Panc1 (cell line): ENCODE measurements at regions not wholly inside any gene's neighbourhood (a gene's known extent, or its start where the extent isn't known, plus 50 kb on each side); places are given as distances from the start of the nearest gene placed in this dataset.

Experiments used
- ATAC-seq: fragments of 200-7000 bp; cut with Tn5 transposase; 2 replicates; pipeline ENCODE4 v1.9.1; 2020; ENCODE audit warnings: mild to moderate bottlenecking, moderate library complexity
- BruUV-seq: library from RNA; stranded (reverse); fragments of 400-500 nt; replicated peaks from 2 replicates; lab custom pipeline; 2021; lab: Mats Ljungman, UMichigan
- CTCF ChIA-PET: fragments of 300-600 bp; sonication (Branson Sonifier 250); formaldehyde crosslinking; loops from one replicate; lab custom pipeline; 2022; ENCODE audit warnings: antibody characterized with exemption; lab: Charles Lee
- POLR2A ChIA-PET: fragments of 300-600 bp; sonication (Branson Sonifier 250); formaldehyde crosslinking; loops from one replicate; lab custom pipeline; 2022; ENCODE audit warnings: antibody characterized with exemption; lab: Charles Lee
- DNase-seq: peaks from one replicate; pipeline ENCODE4 v3.0.0-alpha.2; 2010; ENCODE audit warnings: low read depth, low spot score
- H3K27ac ChIP-seq: 2 replicates; pipeline ENCODE4 v1.5.1; 2011; ENCODE audit warnings: mild to moderate bottlenecking, low read length, inconsistent platforms
- H3K27me3 ChIP-seq: fragments of 200-500 bp; sonication (Bioruptor generic); 2 replicates; pipeline ENCODE4 v1.6.0; 2014; ENCODE audit warnings: low read length, inconsistent platforms; ENCODE audit not compliant: control insufficient read depth, insufficient read depth
- H3K36me3 ChIP-seq: fragments of 200-500 bp; sonication (Bioruptor generic); 2 replicates; pipeline ENCODE4 v1.5.1; 2014; ENCODE audit warnings: inconsistent platforms, mild to moderate bottlenecking, low read length, moderate library complexity; ENCODE audit not compliant: control insufficient read depth, insufficient read depth
- H3K4me1 ChIP-seq: 2 replicates; pipeline ENCODE4 v1.5.1; 2011; ENCODE audit warnings: inconsistent platforms, mild to moderate bottlenecking, low read length, moderate library complexity; ENCODE audit not compliant: control insufficient read depth, insufficient read depth
- H3K4me3 ChIP-seq, 2 experiments: 2 replicates each; pipeline ENCODE4 v1.5.1; 2011 to 2012; ENCODE audit warnings: low read depth in 2 of 2, low read length in 2 of 2, mild to moderate bottlenecking in 2 of 2, inconsistent platforms in 1 of 2, moderate library complexity in 1 of 2
- H3K9me3 ChIP-seq: fragments of 200-500 bp; sonication (Bioruptor generic); 2 replicates; pipeline ENCODE4 v1.5.1; 2014; ENCODE audit warnings: low read depth, mild to moderate bottlenecking, inconsistent platforms, low read length, moderate library complexity; ENCODE audit not compliant: control insufficient read depth, insufficient read depth
- CTCF ChIP-seq: fragments of 450-650 bp; IDR thresholded peaks from 2 replicates; pipeline ENCODE4 v1.5.1; 2017; ENCODE audit warnings: mild to moderate bottlenecking
- POLR2AphosphoS5 ChIP-seq: IDR thresholded peaks from 2 replicates; pipeline ENCODE4 v1.6.1; 2012; ENCODE audit warnings: mild to moderate bottlenecking, low read depth, low read length, moderate library complexity
- REST ChIP-seq, 2 experiments: IDR thresholded peaks; 2 replicates each; pipeline ENCODE4 v1.6.1; 2011 to 2012; ENCODE audit warnings: low read depth in 2 of 2, control low read depth in 1 of 2, low read length in 1 of 2, mild to moderate bottlenecking in 1 of 2, moderate library complexity in 1 of 2; ENCODE audit not compliant: insufficient read depth in 1 of 2
- SIN3A ChIP-seq: IDR thresholded peaks from 2 replicates; pipeline ENCODE4 v1.6.1; 2012; ENCODE audit warnings: low read depth, mild to moderate bottlenecking, low read length, moderate library complexity, borderline replicate concordance; ENCODE audit not compliant: insufficient read depth
- TCF7L2 ChIP-seq: IDR thresholded peaks from 2 replicates; pipeline ENCODE4 v1.6.1; 2011; ENCODE audit warnings: mild to moderate bottlenecking, low read depth, low read length, inconsistent platforms
- in situ Hi-C: cut with HindIII; loops from 2 replicates; pipeline ENCODE4 v1.10.0; 2016; ENCODE audit warnings: low sequenced_read_pairs, low pct_unique_long_range_greater_than_20kb
- intact Hi-C: fragments of 100-400 bp; cut with micrococcal nuclease; formaldehyde crosslinking; loops from one replicate; pipeline ENCODE4 v1.10.0; 2022; ENCODE audit not compliant: unreplicated experiment

- in situ Hi-C loops: no loop called here
- Histone ChIP-seq H3K9me3 (no peaks in the 10 kb centered on the region), H3K27me3 (no peaks in the 10 kb centered on the region), H3K4me3 (no peak overlapping the region), H3K36me3 (no peaks in the 10 kb centered on the region), H3K27ac (no peak overlapping the region), H3K4me1 (no peaks in the 10 kb centered on the region)
- ATAC-seq: no peak
- no TSS peak for BruUV-seq
- intact Hi-C loops: no loop called here
- TF ChIP-seq REST (IDR thresholded peaks at IDR 0.05; ENCODE audit: insufficient read depth in 1 of 2, low read depth in 2 of 2, low read length in 1 of 2) (no peak), SIN3A (no peak), POLR2AphosphoS5 (no peak), CTCF (no peak), TCF7L2 (no peak)
- DNase-seq: no peak
- ChIA-PET POLR2A (no interaction called here), CTCF (no interaction called here)
These were observed 55.5 kb upstream of the SRRM4 start for GRCh38 chr12:118925826-118926225.
